Cardiac fibroblast (primary cell): ENCODE measurements at regions not wholly inside any gene's neighbourhood (a gene's known extent, or its start where the extent isn't known, plus 50 kb on each side); places are given as distances from the start of the nearest gene placed in this dataset.

Experiments
- DNase-seq, 2 donors: peaks; one replicate each; pipeline versions ENCODE4 v3.0.0 to v3.0.0-alpha.2; 2010; ENCODE audit warnings: low read depth in 2 of 2
- H3K4me3 ChIP-seq, 2 donors: replicated peaks in 1 of 2; 1 replicate in 1 of 2; 2 replicates in 1 of 2; pipeline ENCODE4 v1.5.1; 2011; ENCODE audit warnings: low read depth in 2 of 2, low read length in 2 of 2, mild to moderate bottlenecking in 2 of 2, moderate library complexity in 1 of 2
- CTCF ChIP-seq: IDR thresholded peaks from one replicate; pipeline ENCODE4 v1.5.1; 2011; ENCODE audit warnings: low read depth, mild to moderate bottlenecking, low read length, inconsistent platforms

- peak in 1 of 2 donors; percentile 54 for DNase-seq
- TF ChIP-seq CTCF: no peak
- no peak overlapping the region for H3K4me3 ChIP-seq
Measured at GRCh38 chr10:88115968-88116367, 252.5 kb downstream of the PTEN start.

GRCh38 chr10:88116481-88116880, 253.1 kb downstream of the PTEN start:
- peak in 1 of 2 donors; percentile 47 for DNase-seq
- H3K4me3 ChIP-seq: no peak overlapping the region
- TF ChIP-seq CTCF: no peak

GRCh38 chr10:88116971-88117626, 253.7 kb downstream of the PTEN start:
- no peak for TF ChIP-seq CTCF
- H3K4me3 ChIP-seq: no peak overlapping the region
- DNase-seq: no peak

GRCh38 chr10:88117869-88118632, 254.6 kb downstream of the PTEN start:
- DNase-seq: no peak
- TF ChIP-seq CTCF: peak; percentile 18
- no peak overlapping the region for H3K4me3 ChIP-seq

- no peak for TF ChIP-seq CTCF
- DNase-seq: no peak
- no peak overlapping the region for H3K4me3 ChIP-seq
Measured at GRCh38 chr10:88118729-88119128, 255.3 kb downstream of the PTEN start.

GRCh38 chr10:88119160-88119559, 255.7 kb downstream of the PTEN start:
- no peak for TF ChIP-seq CTCF
- no peak overlapping the region for H3K4me3 ChIP-seq
- DNase-seq: no peak

GRCh38 chr10:88120075-88120474, 256.6 kb downstream of the PTEN start:
- H3K4me3 ChIP-seq: no peak overlapping the region
- no peak for DNase-seq

More at GRCh38 chr10:88120075-88120474, 256.6 kb downstream of the PTEN start:
- TF ChIP-seq CTCF: no peak
